Astrocyte of the cerebellum (primary cell): ENCODE measurements at regions not wholly inside any gene's neighbourhood (a gene's known extent, or its start where the extent isn't known, plus 50 kb on each side); places are given as distances from the start of the nearest gene placed in this dataset.

Source experiments
- DNase-seq: peaks from one replicate; pipeline ENCODE4 v3.0.0-alpha.2; 2011; ENCODE audit warnings: low read depth
- H3K4me3 ChIP-seq: 2 replicates; pipeline ENCODE4 v1.5.1; 2011; ENCODE audit warnings: mild to moderate bottlenecking, low read depth, low read length, moderate library complexity
- in situ Hi-C: cut with HindIII; loops from 2 replicates; pipeline ENCODE4 v1.10.0; 2017; ENCODE audit warnings: low sequenced_read_pairs
- TF ChIP-seq, protein P1 (sequence below): IDR thresholded peaks from 2 replicates; pipeline ENCODE4 v1.5.1; 2012; ENCODE audit warnings: low read length, low read depth, moderate library complexity, mild to moderate bottlenecking; ENCODE audit errors: missing control alignments

DNA sequence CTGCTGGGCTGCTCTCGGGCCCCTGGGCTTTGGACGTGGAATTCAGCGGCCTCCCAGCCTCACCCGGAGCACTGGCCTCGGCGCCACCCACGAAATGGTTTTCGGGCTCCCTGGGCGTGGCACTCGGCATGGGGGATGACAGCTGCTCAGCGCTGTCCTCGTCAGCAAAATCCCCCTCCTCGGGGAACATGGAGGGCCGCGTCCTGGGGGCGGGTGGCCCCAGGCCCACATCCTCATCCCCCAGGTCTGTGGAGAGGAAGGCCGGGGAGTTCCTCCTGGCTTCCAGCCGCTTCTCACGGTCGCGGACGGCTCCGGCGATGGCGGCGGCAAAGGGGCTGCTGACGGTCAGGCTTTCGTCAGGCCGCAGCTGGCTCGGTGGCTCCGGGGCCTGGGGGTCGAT, 88.4 kb downstream of the CTTN start:
- TF ChIP-seq, protein P1, sequence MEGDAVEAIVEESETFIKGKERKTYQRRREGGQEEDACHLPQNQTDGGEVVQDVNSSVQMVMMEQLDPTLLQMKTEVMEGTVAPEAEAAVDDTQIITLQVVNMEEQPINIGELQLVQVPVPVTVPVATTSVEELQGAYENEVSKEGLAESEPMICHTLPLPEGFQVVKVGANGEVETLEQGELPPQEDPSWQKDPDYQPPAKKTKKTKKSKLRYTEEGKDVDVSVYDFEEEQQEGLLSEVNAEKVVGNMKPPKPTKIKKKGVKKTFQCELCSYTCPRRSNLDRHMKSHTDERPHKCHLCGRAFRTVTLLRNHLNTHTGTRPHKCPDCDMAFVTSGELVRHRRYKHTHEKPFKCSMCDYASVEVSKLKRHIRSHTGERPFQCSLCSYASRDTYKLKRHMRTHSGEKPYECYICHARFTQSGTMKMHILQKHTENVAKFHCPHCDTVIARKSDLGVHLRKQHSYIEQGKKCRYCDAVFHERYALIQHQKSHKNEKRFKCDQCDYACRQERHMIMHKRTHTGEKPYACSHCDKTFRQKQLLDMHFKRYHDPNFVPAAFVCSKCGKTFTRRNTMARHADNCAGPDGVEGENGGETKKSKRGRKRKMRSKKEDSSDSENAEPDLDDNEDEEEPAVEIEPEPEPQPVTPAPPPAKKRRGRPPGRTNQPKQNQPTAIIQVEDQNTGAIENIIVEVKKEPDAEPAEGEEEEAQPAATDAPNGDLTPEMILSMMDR: no peak
- DNase-seq: no peak
- in situ Hi-C loops: no loop called here
- H3K4me3 ChIP-seq: no peak overlapping the region

DNA sequence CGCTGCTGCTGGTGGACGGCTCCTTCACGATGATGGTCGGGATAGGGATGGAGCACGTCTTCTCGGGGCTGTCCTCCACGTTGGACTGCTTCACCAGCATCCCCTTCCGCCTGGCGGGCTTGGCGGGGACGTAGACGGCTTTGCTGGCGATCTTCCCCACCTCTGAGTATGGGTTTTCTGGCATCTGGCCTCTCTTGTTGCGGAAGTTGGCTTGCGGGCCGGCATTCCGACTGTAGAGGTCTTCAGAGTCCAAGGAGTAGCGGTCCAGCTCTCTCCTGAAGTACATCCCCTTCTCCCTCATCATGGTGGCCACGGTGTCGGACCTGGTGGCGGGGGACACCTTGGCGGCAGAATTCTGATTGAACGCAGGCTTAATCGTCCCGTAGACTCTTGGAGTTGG, 88.8 kb downstream of the CTTN start:
- H3K4me3 ChIP-seq: no peak overlapping the region
- in situ Hi-C loops: no loop called here
- no peak for DNase-seq
- TF ChIP-seq, protein P1: no peak

DNA sequence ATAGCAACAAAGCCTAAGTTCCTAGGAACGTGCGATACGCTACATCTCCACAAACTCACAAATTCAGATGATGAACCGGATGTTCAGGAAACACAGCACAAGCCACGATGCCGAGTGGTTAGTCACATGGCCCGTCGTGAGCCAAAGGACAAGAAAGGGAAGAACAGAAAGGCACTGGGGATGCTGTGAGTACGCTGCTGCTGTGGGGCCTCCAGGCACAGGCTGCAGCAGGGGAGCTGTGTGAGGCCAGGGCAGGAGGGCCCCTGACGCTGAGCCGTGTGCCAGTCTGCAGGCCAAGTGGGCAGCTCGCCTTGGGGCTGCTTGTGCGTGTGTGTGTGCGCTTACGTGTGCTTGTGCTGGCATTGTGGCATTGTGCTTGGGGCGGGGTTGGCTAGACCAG, 89.4 kb downstream of the CTTN start:
- in situ Hi-C loops: no loop called here
- TF ChIP-seq, protein P1: no peak
- DNase-seq: no peak
- no peak overlapping the region for H3K4me3 ChIP-seq

DNA sequence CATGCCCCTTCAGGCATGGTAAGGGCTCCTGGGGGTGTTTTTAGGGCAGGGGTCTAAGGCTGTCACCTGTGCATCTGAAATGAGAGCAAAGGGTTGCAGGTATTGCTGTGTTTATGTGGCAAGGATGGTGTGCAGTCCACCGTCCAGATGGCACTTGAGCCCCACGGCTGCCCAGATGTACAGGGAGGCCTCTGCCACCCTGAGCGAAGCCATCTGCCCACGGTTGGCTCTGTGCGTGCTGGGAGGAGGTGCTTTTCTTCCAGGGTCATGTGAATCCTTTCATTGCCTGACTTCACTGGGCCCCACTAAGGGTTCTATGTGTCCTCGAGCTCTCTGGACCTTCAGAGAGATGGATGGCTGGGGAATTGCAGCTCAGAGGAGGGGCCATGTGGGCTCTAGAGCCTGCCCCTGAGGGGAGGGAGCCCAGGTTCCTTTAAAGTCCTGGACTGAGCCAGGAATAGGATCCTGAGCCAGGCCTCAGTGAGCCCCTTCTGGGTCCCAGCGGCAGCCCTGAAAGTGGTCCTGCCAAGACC, 89.9 kb downstream of the CTTN start:
- DNase-seq: no peak
- in situ Hi-C loops: no loop called here
- no peak overlapping the region for H3K4me3 ChIP-seq
- TF ChIP-seq, protein P1: no peak

DNA sequence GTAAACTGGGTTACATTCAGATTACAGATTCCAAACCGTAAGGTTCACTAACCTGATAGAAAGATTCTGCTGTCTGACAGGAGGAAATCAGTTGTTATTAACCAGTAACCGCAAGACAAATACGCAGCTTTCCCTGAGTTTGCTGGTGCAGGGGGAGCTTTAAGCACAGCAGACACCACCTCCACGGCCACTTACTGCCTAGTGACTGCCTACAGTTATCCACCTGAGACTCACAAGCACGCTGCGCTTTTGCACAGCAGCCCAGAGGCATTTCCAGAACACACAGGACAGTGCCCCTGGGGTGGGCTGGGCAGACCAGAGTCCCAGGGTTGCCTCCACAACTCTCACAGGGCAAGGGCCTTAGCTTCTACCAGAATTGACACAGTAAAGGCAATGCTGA, 90.9 kb downstream of the CTTN start:
- H3K4me3 ChIP-seq: no peak overlapping the region
- in situ Hi-C loops: no loop called here
- no peak for DNase-seq
- TF ChIP-seq, protein P1: no peak

DNA sequence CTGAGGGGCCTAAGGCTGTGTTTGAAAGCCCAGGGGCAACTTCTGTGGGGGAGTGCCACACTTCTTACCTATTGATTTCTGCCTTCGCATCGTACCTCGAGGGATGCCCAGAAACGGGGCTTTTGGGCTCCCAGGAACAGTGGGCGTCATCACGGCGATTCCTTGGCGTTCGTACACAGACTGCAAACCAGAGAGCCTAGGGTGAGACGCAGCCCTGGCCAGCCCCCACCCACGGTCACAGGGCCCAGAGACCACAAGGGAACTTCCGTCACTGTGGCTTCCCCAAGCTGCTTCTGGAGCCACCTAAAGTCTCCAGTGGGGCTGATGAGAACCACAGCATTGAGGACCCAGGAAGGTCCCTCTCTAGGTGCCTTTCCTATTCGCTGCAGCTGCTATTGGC, 91.9 kb downstream of the CTTN start:
- H3K4me3 ChIP-seq: no peak overlapping the region
- TF ChIP-seq, protein P1: no peak
- in situ Hi-C loops: no loop called here
- no peak for DNase-seq
